SK-N-MC (cell line): ENCODE measurements at regions not wholly inside any gene's neighbourhood (a gene's known extent, or its start where the extent isn't known, plus 50 kb on each side); places are given as distances from the start of the nearest gene placed in this dataset.

Source experiments
- EZH2 ChIP-seq: fragments of 200-600 bp; sonication (generic); IDR thresholded peaks from one replicate; pipeline ENCODE4 v1.6.1; 2017; ENCODE audit warnings: antibody characterized with exemption
- POLR2AphosphoS5 ChIP-seq: IDR thresholded peaks from 2 replicates; pipeline ENCODE4 v1.6.1; 2012; ENCODE audit warnings: mild to moderate bottlenecking, low read depth, low read length, borderline replicate concordance

DNA sequence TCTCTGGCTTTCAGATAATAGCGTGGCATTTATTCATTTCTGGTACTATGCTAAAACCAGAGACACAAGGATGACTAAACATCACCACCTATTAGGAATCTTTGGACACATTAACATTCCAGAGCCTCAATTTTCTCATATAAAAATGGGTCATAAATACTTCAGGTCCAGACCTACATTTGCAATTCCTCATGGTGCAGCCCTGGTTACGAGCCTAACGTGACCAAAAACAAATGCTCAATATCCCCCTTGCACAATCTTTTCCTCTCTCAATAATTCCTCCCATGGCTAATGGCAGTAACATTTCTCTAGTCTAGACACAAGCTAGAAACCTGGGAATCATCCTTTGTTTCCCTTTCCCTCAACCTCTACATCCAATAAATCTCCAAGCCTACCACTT, 112.8 kb upstream of the NABP1 start:
- TF ChIP-seq POLR2AphosphoS5 (no peak), EZH2 (no peak)
